ENCODE measurements at regions not wholly inside any gene's neighbourhood (a gene's known extent, or its start where the extent isn't known, plus 50 kb on each side); places are given as distances from the start of the nearest gene placed in this dataset.

DNA sequence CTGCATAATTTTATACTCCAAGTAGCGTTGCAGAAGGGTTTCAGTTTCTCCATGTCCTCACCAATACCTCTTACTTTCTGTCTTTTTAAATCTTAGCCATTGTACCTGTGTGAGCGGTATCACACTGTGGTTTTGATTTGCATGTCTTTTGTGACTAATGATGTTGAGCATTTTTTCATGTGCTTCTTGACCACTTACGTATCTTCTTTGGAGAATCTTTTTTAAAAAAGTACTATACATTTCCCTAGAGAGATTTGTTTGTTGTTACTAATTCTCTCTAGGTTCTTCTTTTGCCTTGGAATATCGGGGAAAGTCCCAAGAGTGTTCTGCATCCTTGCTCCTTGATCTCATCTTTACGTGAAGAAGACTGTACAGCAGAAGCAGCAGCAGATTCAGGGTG lies 81.8 kb upstream of the WARS2 start:
- ATAC-seq = no peak
- DNase-seq (ENCODE audit: low read depth, low spot score) = no peak
- H3K9me3 ChIP-seq (ENCODE audit: control insufficient read depth in 1 of 2, insufficient read depth in 1 of 2, low read depth in 1 of 2, low read length in 2 of 2) = no peaks in the 10 kb centered on the region
- POLR2A ChIA-PET = no interaction called here
- no peaks in the 10 kb centered on the region for H3K9me2 ChIP-seq (ENCODE audit: insufficient read depth)
- no peaks in the 10 kb centered on the region for H3K79me2 ChIP-seq (ENCODE audit: insufficient read depth, low read length)
- BruUV-seq (replicated peaks) = no TSS peak
- no peak overlapping the region for H2AFZ ChIP-seq (ENCODE audit: low read depth, low read length, poor library complexity, severe bottlenecking)
- H3K9ac ChIP-seq (ENCODE audit: low read length) = no peak overlapping the region
- RAD21 ChIA-PET (ENCODE audit: low non-redundant PET in 1 of 2, low total read pairs in 2 of 2, uncharacterized antibody in 2 of 2, unreplicated experiment in 2 of 2) = no interaction called here
- no peaks in the 10 kb centered on the region for H3K4me1 ChIP-seq (ENCODE audit: control insufficient read depth in 1 of 2, insufficient read depth in 2 of 2, low read length in 2 of 2)
- intact Hi-C loops (cut with micrococcal nuclease) = no loop called here
- H3K27me3 ChIP-seq (ENCODE audit: insufficient read depth, low read length) = no peaks in the 10 kb centered on the region
- TF ChIP-seq FOSL1 (IDR thresholded peaks at IDR 0.05; ENCODE audit: low read depth) (no peak), ELF1 (IDR thresholded peaks at IDR 0.05; ENCODE audit: borderline replicate concordance, low read depth) (no peak), CEBPB (IDR thresholded peaks at IDR 0.05; ENCODE audit: low read depth) (no peak), EZH2 (IDR thresholded peaks at IDR 0.05) (no peak), YY1 (IDR thresholded peaks at IDR 0.05; ENCODE audit: extremely low read depth, insufficient replicate concordance, low read depth, low read length) (no peak), SRF (IDR thresholded peaks at IDR 0.05; ENCODE audit: low read depth) (no peak), SP1 (IDR thresholded peaks at IDR 0.05; ENCODE audit: low read depth) (no peak), JUND (IDR thresholded peaks at IDR 0.05) (no peak), CBX3 (IDR thresholded peaks at IDR 0.05; ENCODE audit: low read depth) (no peak)
- TF ChIP-seq, protein P1, sequence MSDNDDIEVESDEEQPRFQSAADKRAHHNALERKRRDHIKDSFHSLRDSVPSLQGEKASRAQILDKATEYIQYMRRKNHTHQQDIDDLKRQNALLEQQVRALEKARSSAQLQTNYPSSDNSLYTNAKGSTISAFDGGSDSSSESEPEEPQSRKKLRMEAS (IDR thresholded peaks at IDR 0.05) = no peak
- TF ChIP-seq, protein P2, sequence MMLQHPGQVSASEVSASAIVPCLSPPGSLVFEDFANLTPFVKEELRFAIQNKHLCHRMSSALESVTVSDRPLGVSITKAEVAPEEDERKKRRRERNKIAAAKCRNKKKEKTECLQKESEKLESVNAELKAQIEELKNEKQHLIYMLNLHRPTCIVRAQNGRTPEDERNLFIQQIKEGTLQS (IDR thresholded peaks at IDR 0.05) = no peak
- TF ChIP-seq, protein P3, sequence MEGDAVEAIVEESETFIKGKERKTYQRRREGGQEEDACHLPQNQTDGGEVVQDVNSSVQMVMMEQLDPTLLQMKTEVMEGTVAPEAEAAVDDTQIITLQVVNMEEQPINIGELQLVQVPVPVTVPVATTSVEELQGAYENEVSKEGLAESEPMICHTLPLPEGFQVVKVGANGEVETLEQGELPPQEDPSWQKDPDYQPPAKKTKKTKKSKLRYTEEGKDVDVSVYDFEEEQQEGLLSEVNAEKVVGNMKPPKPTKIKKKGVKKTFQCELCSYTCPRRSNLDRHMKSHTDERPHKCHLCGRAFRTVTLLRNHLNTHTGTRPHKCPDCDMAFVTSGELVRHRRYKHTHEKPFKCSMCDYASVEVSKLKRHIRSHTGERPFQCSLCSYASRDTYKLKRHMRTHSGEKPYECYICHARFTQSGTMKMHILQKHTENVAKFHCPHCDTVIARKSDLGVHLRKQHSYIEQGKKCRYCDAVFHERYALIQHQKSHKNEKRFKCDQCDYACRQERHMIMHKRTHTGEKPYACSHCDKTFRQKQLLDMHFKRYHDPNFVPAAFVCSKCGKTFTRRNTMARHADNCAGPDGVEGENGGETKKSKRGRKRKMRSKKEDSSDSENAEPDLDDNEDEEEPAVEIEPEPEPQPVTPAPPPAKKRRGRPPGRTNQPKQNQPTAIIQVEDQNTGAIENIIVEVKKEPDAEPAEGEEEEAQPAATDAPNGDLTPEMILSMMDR (IDR thresholded peaks at IDR 0.05 in 2 of 3, conservative IDR thresholded peaks at IDR 0.05 in 1 of 3; ENCODE audit: borderline replicate concordance in 1 of 3, insufficient read depth in 1 of 3, low read depth in 2 of 3, low read length in 2 of 3) = no peak
- H3K36me3 ChIP-seq (ENCODE audit: control insufficient read depth in 1 of 2, insufficient read depth in 2 of 2, low read length in 2 of 2) = no peaks in the 10 kb centered on the region
- CTCF ChIA-PET = no interaction called here
- H3K4me3 ChIP-seq (replicated peaks in 1 of 2; ENCODE audit: low read depth in 1 of 2, low read length in 2 of 2) = no peak overlapping the region
- no peaks in the 10 kb centered on the region for H4K20me1 ChIP-seq (ENCODE audit: insufficient read depth)
- no peak overlapping the region for H3K27ac ChIP-seq (ENCODE audit: low read depth, low read length)
- no peak overlapping the region for H3K4me2 ChIP-seq (ENCODE audit: low read length)

Data from HCT116 (cell line).